ENCODE measurements at regions not wholly inside any gene's neighbourhood (a gene's known extent, or its start where the extent isn't known, plus 50 kb on each side); places are given as distances from the start of the nearest gene placed in this dataset.

DNA sequence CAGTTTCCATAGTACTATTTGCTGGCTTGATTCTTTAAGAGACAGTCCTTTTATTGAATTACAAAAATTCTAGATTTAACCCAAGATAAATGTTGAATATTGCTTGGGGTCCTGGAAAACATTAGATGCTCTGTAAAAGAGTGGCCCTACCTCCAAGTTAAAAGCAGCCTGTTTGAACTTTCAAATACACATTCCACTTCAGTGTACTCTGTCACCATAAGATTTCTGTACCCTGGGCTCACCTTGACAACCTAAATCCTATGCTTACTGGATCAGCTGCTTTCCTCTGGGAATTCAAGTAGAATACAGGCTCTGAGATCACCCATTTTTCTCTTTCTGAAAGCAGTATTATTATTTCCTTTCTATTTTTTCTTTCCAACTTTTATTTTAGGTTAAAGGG lies 107.7 kb upstream of the DCN start:
- TF ChIP-seq, protein P1, sequence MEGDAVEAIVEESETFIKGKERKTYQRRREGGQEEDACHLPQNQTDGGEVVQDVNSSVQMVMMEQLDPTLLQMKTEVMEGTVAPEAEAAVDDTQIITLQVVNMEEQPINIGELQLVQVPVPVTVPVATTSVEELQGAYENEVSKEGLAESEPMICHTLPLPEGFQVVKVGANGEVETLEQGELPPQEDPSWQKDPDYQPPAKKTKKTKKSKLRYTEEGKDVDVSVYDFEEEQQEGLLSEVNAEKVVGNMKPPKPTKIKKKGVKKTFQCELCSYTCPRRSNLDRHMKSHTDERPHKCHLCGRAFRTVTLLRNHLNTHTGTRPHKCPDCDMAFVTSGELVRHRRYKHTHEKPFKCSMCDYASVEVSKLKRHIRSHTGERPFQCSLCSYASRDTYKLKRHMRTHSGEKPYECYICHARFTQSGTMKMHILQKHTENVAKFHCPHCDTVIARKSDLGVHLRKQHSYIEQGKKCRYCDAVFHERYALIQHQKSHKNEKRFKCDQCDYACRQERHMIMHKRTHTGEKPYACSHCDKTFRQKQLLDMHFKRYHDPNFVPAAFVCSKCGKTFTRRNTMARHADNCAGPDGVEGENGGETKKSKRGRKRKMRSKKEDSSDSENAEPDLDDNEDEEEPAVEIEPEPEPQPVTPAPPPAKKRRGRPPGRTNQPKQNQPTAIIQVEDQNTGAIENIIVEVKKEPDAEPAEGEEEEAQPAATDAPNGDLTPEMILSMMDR (IDR thresholded peaks at IDR 0.05): no peak
- no peak for TF ChIP-seq POLR2A (IDR thresholded peaks at IDR 0.05)

Measured in right lobe of liver (tissue), 4 donors.